OCI-LY3 (cell line): ENCODE measurements at regions not wholly inside any gene's neighbourhood (a gene's known extent, or its start where the extent isn't known, plus 50 kb on each side); places are given as distances from the start of the nearest gene placed in this dataset.

Experiments
- H2AFZ ChIP-seq: fragments of 200-600, 300-600 bp; shearing (Covaris generic); 2 replicates; pipeline ENCODE4 v1.6.0; 2014; ENCODE audit warnings: antibody characterized with exemption, low read depth, low read length
- H3K27ac ChIP-seq: fragments of 200-600, 300-600 bp; sonication (generic); 2 replicates; pipeline ENCODE4 v1.5.1; 2014; ENCODE audit warnings: mild to moderate bottlenecking, low read length, moderate library complexity, mixed read lengths
- H3K27me3 ChIP-seq: fragments of 200-600, 300-600 bp; sonication (generic); 2 replicates; pipeline ENCODE4 v1.6.1; 2014; ENCODE audit warnings: low read depth, low read length, mixed read lengths
- H3K36me3 ChIP-seq: fragments of 200-600, 300-600 bp; sonication (generic); replicated peaks from 2 replicates; pipeline ENCODE3; 2014; ENCODE audit warnings: low read depth, low read length, mixed read lengths
- H3K4me1 ChIP-seq: fragments of 300-600, 200-600 bp; sonication (generic); 2 replicates; pipeline ENCODE4 v1.6.1; 2014; ENCODE audit warnings: low read length, mixed read lengths
- H3K4me2 ChIP-seq: fragments of 200-600, 300-600 bp; sonication (generic); 2 replicates; pipeline ENCODE4 v1.6.1; 2014; ENCODE audit warnings: low read length, mixed read lengths
- H3K4me3 ChIP-seq: fragments of 300-600, 200-600 bp; sonication (generic); 2 replicates; pipeline ENCODE4 v1.5.1; 2014; ENCODE audit warnings: antibody characterized with exemption, mild to moderate bottlenecking, low read length, moderate library complexity
- H3K79me2 ChIP-seq: fragments of 300-600, 200-600 bp; shearing (Covaris generic); 2 replicates; pipeline ENCODE4 v1.6.1; 2014; ENCODE audit warnings: mild to moderate bottlenecking, low read length, mixed read lengths
- H3K9ac ChIP-seq: fragments of 300-600, 200-600 bp; shearing (Covaris generic); 2 replicates; pipeline ENCODE4 v1.6.0; 2014; ENCODE audit warnings: mild to moderate bottlenecking, low read length, moderate library complexity
- H3K9me3 ChIP-seq: fragments of 200-600, 300-600 bp; shearing (Covaris generic); 2 replicates; pipeline ENCODE4 v1.6.1; 2014; ENCODE audit warnings: low read length, mixed read lengths; ENCODE audit not compliant: insufficient read depth
- H4K20me1 ChIP-seq: fragments of 200-600, 300-600 bp; sonication (generic); 2 replicates; pipeline ENCODE4 v1.6.1; 2016; ENCODE audit warnings: low read length, mixed read lengths; ENCODE audit not compliant: insufficient read depth
- CTCF ChIP-seq: fragments of 200-600, 300-600 bp; sonication (generic); IDR thresholded peaks from 2 replicates; pipeline ENCODE4 v1.5.1; 2014; ENCODE audit warnings: antibody characterized with exemption, low read length, low read depth
- EZH2phosphoT487 ChIP-seq: fragments of 200-600 bp; shearing (Covaris generic); IDR thresholded peaks from 2 replicates; pipeline ENCODE4 v1.6.1; 2018; ENCODE audit warnings: antibody characterized with exemption, mixed run types, low read depth

GRCh38 chr5:74409166-74409706, 231.3 kb downstream of the ENC1 start:
- no peak overlapping the region for H3K4me3 ChIP-seq
- no peaks in the 10 kb centered on the region for H3K79me2 ChIP-seq
- H3K9ac ChIP-seq, result no peak overlapping the region
- H3K9me3 ChIP-seq, result no peaks in the 10 kb centered on the region
- no peak overlapping the region for H2AFZ ChIP-seq
- H3K36me3 ChIP-seq, result no peaks in the 10 kb centered on the region
- H4K20me1 ChIP-seq, result no peaks in the 10 kb centered on the region
- H3K4me1 ChIP-seq, result no peaks in the 10 kb centered on the region
- no peak for TF ChIP-seq CTCF
- TF ChIP-seq EZH2phosphoT487, result no peak
- no peak overlapping the region for H3K4me2 ChIP-seq
- no peak overlapping the region for H3K27ac ChIP-seq
- H3K27me3 ChIP-seq, result peaks cover 9% of the 10 kb centered on the region; the same call in 1 of the 2 replicates

GRCh38 chr5:74408150-74409043, 232.1 kb downstream of the ENC1 start:
- H3K9ac ChIP-seq, result no peak overlapping the region
- no peaks in the 10 kb centered on the region for H3K4me1 ChIP-seq
- H4K20me1 ChIP-seq, result no peaks in the 10 kb centered on the region
- no peaks in the 10 kb centered on the region for H3K36me3 ChIP-seq
- H3K4me3 ChIP-seq, result no peak overlapping the region
- H3K79me2 ChIP-seq, result no peaks in the 10 kb centered on the region
- no peak overlapping the region for H3K4me2 ChIP-seq
- peaks cover 9% of the 10 kb centered on the region; the same call in 1 of the 2 replicates for H3K27me3 ChIP-seq
- no peak overlapping the region for H2AFZ ChIP-seq
- H3K9me3 ChIP-seq, result no peaks in the 10 kb centered on the region
- H3K27ac ChIP-seq, result no peak overlapping the region
- TF ChIP-seq EZH2phosphoT487 (no peak), CTCF (no peak)

GRCh38 chr5:74407701-74408100, 232.8 kb downstream of the ENC1 start:
- no peak overlapping the region for H2AFZ ChIP-seq
- H3K9ac ChIP-seq, result no peak overlapping the region
- H4K20me1 ChIP-seq, result no peaks in the 10 kb centered on the region
- H3K4me3 ChIP-seq, result no peak overlapping the region
- TF ChIP-seq CTCF (no peak), EZH2phosphoT487 (no peak)
- H3K36me3 ChIP-seq, result no peaks in the 10 kb centered on the region
- no peaks in the 10 kb centered on the region for H3K4me1 ChIP-seq
- peaks cover 9% of the 10 kb centered on the region; the same call in 1 of the 2 replicates for H3K27me3 ChIP-seq
- no peaks in the 10 kb centered on the region for H3K9me3 ChIP-seq
- no peak overlapping the region for H3K27ac ChIP-seq
- H3K79me2 ChIP-seq, result no peaks in the 10 kb centered on the region
- no peak overlapping the region for H3K4me2 ChIP-seq

GRCh38 chr5:74406844-74407243, 233.7 kb downstream of the ENC1 start:
- H3K4me1 ChIP-seq, result no peaks in the 10 kb centered on the region

More at GRCh38 chr5:74406844-74407243, 233.7 kb downstream of the ENC1 start:
- H3K27ac ChIP-seq, result no peak overlapping the region
- TF ChIP-seq EZH2phosphoT487 (no peak), CTCF (no peak)
- H3K9ac ChIP-seq, result no peak overlapping the region
- peaks cover 9% of the 10 kb centered on the region; the same call in 1 of the 2 replicates for H3K27me3 ChIP-seq
- no peaks in the 10 kb centered on the region for H4K20me1 ChIP-seq
- H3K9me3 ChIP-seq, result no peaks in the 10 kb centered on the region
- no peaks in the 10 kb centered on the region for H3K79me2 ChIP-seq
- no peak overlapping the region for H2AFZ ChIP-seq
- H3K36me3 ChIP-seq, result no peaks in the 10 kb centered on the region
- H3K4me2 ChIP-seq, result no peak overlapping the region
- no peak overlapping the region for H3K4me3 ChIP-seq
